Ectodermal cell (in vitro differentiated cells): ENCODE measurements at regions not wholly inside any gene's neighbourhood (a gene's known extent, or its start where the extent isn't known, plus 50 kb on each side); places are given as distances from the start of the nearest gene placed in this dataset.
"Not testable (repeated sequence)": the region's sequence is repeated elsewhere in the genome, so short reads cannot be mapped to it uniquely, and the experiment has no call there.

ENCODE experiments used
- H3K27ac ChIP-seq: 2 replicates; pipeline ENCODE4 v1.7.0; 2013; ENCODE audit warnings: mild to moderate bottlenecking, low read depth, low read length; ENCODE audit not compliant: insufficient read depth, poor library complexity, severe bottlenecking
- H3K27me3 ChIP-seq: 2 replicates; pipeline ENCODE4 v1.7.0; 2013; ENCODE audit warnings: mild to moderate bottlenecking, low read length; ENCODE audit not compliant: insufficient read depth, control insufficient read depth, poor library complexity, severe bottlenecking
- H3K36me3 ChIP-seq: one replicate; pipeline ENCODE4 v1.7.0; 2013; ENCODE audit warnings: low read length; ENCODE audit not compliant: control insufficient read depth, insufficient read depth
- H3K4me1 ChIP-seq: one replicate; pipeline ENCODE4 v1.7.0; 2013; ENCODE audit warnings: low read length; ENCODE audit not compliant: control insufficient read depth, insufficient read depth
- H3K4me3 ChIP-seq: 2 replicates; pipeline ENCODE4 v1.7.0; 2013; ENCODE audit warnings: low read depth, low read length, control low read depth; ENCODE audit not compliant: insufficient read depth
- H3K9me3 ChIP-seq: 2 replicates; pipeline ENCODE4 v1.7.0; 2013; ENCODE audit warnings: mild to moderate bottlenecking, low read length, moderate library complexity; ENCODE audit not compliant: control insufficient read depth
- WGBS, 2 experiments: methylation state at CpG; one replicate each; pipeline ENCODE4 v1.1.7; 2013; ENCODE audit warnings: missing lambda C conversion rate in 2 of 2; 5-methylcytosine and 5-hydroxymethylcytosine counted together

GRCh38 chr11:28820296-28820989 lies 712.3 kb downstream of the METTL15 start:
- Histone ChIP-seq H3K4me3 (no peak overlapping the region), H3K4me1 (no peaks in the 10 kb centered on the region), H3K27ac (no peak overlapping the region), H3K9me3 (no peaks in the 10 kb centered on the region), H3K27me3 (no peaks in the 10 kb centered on the region), H3K36me3 (no peaks in the 10 kb centered on the region)
- WGBS, 2 experiments: 98 to 100% methylated on average over 1 to 2 of the region's 2 CpGs

- H3K36me3 ChIP-seq: no peaks in the 10 kb centered on the region
- WGBS, 2 experiments: 88% methylated on average over 4 of the region's 4 CpGs
- no peaks in the 10 kb centered on the region for H3K27me3 ChIP-seq
- no peak overlapping the region for H3K4me3 ChIP-seq
- no peaks in the 10 kb centered on the region for H3K9me3 ChIP-seq
- no peak overlapping the region for H3K27ac ChIP-seq
- H3K4me1 ChIP-seq: no peaks in the 10 kb centered on the region
These were observed 711.6 kb downstream of the METTL15 start for GRCh38 chr11:28819741-28820140.

GRCh38 chr11:28815110-28815509 lies 706.9 kb downstream of the METTL15 start:
- Histone ChIP-seq H3K36me3 (no peaks in the 10 kb centered on the region), H3K9me3 (no peaks in the 10 kb centered on the region), H3K4me3 (no peak overlapping the region), H3K27me3 (no peaks in the 10 kb centered on the region), H3K4me1 (no peaks in the 10 kb centered on the region), H3K27ac (no peak overlapping the region)
- 95% methylated on average over 4 of the region's 4 CpGs for whole genome bisulfite sequencing, 2 experiments

GRCh38 chr11:28808771-28809170 lies 700.6 kb downstream of the METTL15 start:
- Histone ChIP-seq H3K36me3 (no peaks in the 10 kb centered on the region), H3K27ac (no peak overlapping the region), H3K27me3 (no peaks in the 10 kb centered on the region), H3K9me3 (no peaks in the 10 kb centered on the region), H3K4me1 (no peaks in the 10 kb centered on the region), H3K4me3 (no peak overlapping the region)

- H3K27me3 ChIP-seq: no peaks in the 10 kb centered on the region
- no peaks in the 10 kb centered on the region for H3K9me3 ChIP-seq
- 88 to 93% methylated on average over 2 of the region's 2 CpGs for WGBS, 2 experiments
- H3K4me3 ChIP-seq: no peak overlapping the region
- H3K36me3 ChIP-seq: no peaks in the 10 kb centered on the region
- peaks cover under 1% of the 10 kb centered on the region for H3K4me1 ChIP-seq
- H3K27ac ChIP-seq: no peak overlapping the region
These were observed 691.1 kb downstream of the METTL15 start for GRCh38 chr11:28799316-28799715.

GRCh38 chr11:28798286-28798685 lies 690.1 kb downstream of the METTL15 start:
- H3K27me3 ChIP-seq: no peaks in the 10 kb centered on the region
- H3K4me3 ChIP-seq: no peak overlapping the region
- no peak overlapping the region for H3K27ac ChIP-seq
- no peaks in the 10 kb centered on the region for H3K36me3 ChIP-seq
- peaks cover 10% of the 10 kb centered on the region for H3K4me1 ChIP-seq
- H3K9me3 ChIP-seq: no peaks in the 10 kb centered on the region
- 89 to 94% methylated on average over 2 of the region's 2 CpGs for WGBS, 2 experiments

- no peak overlapping the region for H3K4me3 ChIP-seq
- peaks cover 17% of the 10 kb centered on the region for H3K4me1 ChIP-seq
- no peaks in the 10 kb centered on the region for H3K27me3 ChIP-seq
- H3K9me3 ChIP-seq: no peaks in the 10 kb centered on the region
- 68 to 93% methylated on average over 2 of the region's 3 CpGs for WGBS, 2 experiments
- no peaks in the 10 kb centered on the region for H3K36me3 ChIP-seq
- no peak overlapping the region for H3K27ac ChIP-seq
These were observed 689.3 kb downstream of the METTL15 start for GRCh38 chr11:28797536-28797935.

- H3K4me3 ChIP-seq: no peak overlapping the region
These were observed 686.2 kb downstream of the METTL15 start for GRCh38 chr11:28794405-28794804.

GRCh38 chr11:28793282-28793738 lies 685.1 kb downstream of the METTL15 start:
- no peaks in the 10 kb centered on the region for H3K9me3 ChIP-seq
- 37 to 39% methylated on average over 7 to 8 of the region's 8 CpGs for WGBS, 2 experiments
- no peak overlapping the region for H3K4me3 ChIP-seq
- H3K4me1 ChIP-seq: peaks cover 17% of the 10 kb centered on the region
- H3K27me3 ChIP-seq: no peaks in the 10 kb centered on the region
- no peaks in the 10 kb centered on the region for H3K36me3 ChIP-seq
- no peak overlapping the region for H3K27ac ChIP-seq

More at GRCh38 chr11:28794405-28794804, 686.2 kb downstream of the METTL15 start:
- no peaks in the 10 kb centered on the region for H3K9me3 ChIP-seq
- H3K27ac ChIP-seq: no peak overlapping the region
- H3K4me1 ChIP-seq: peaks cover 17% of the 10 kb centered on the region
- H3K27me3 ChIP-seq: no peaks in the 10 kb centered on the region
- H3K36me3 ChIP-seq: no peaks in the 10 kb centered on the region

GRCh38 chr11:28792856-28793255 lies 684.7 kb downstream of the METTL15 start:
- no peaks in the 10 kb centered on the region for H3K27me3 ChIP-seq
- no peaks in the 10 kb centered on the region for H3K36me3 ChIP-seq
- H3K4me3 ChIP-seq: no peak overlapping the region
- no peaks in the 10 kb centered on the region for H3K9me3 ChIP-seq
- no peak overlapping the region for H3K27ac ChIP-seq
- H3K4me1 ChIP-seq: peaks cover 17% of the 10 kb centered on the region
- 83 to 90% methylated on average over 2 of the region's 2 CpGs for WGBS, 2 experiments

- WGBS, 2 experiments: 89 to 93% methylated on average over 2 of the region's 2 CpGs
- not testable (repeated sequence) for H3K9me3 ChIP-seq, H3K4me1 ChIP-seq, H3K27ac ChIP-seq, H3K27me3 ChIP-seq, H3K4me3 ChIP-seq, H3K36me3 ChIP-seq
These were observed 679.7 kb downstream of the METTL15 start for GRCh38 chr11:28787897-28788296.
